KBM-7 (cell line): ENCODE measurements at regions not wholly inside any gene's neighbourhood (a gene's known extent, or its start where the extent isn't known, plus 50 kb on each side); places are given as distances from the start of the nearest gene placed in this dataset.
"Not testable (repeated sequence)": the region's sequence is repeated elsewhere in the genome, so short reads cannot be mapped to it uniquely, and the experiment has no call there.

Experiments
- DNase-seq: peaks from one replicate; pipeline ENCODE4 v3.0.0-alpha.2; 2015
- in situ Hi-C: fragments of 300-500 bp; cut with MboI; formaldehyde crosslinking; loops from 2 replicates; pipeline ENCODE4 v1.14.3; 2020; ENCODE audit warnings: low sequenced_read_pairs, low pct_unique_long_range_greater_than_20kb, mixed read lengths

GRCh38 chr6:14286144-14286543 is 168.6 kb downstream of the CD83 start:
- DNase-seq = no peak

GRCh38 chr6:14286634-14287428 is 169.3 kb downstream of the CD83 start:
- DNase-seq = no peak
- in situ Hi-C loops = no loop called here

More at GRCh38 chr6:14286144-14286543, 168.6 kb downstream of the CD83 start:
- in situ Hi-C loops = no loop called here

GRCh38 chr6:14287707-14288106 is 170.1 kb downstream of the CD83 start:
- no peak for DNase-seq
- in situ Hi-C loops = no loop called here

- in situ Hi-C loops = no loop called here
- no peak for DNase-seq
These were observed 171.3 kb downstream of the CD83 start for GRCh38 chr6:14288910-14289309.

GRCh38 chr6:14290041-14290771 is 172.6 kb downstream of the CD83 start:
- in situ Hi-C loops = no loop called here
- no peak for DNase-seq

GRCh38 chr6:14290772-14291330 is 173.3 kb downstream of the CD83 start:
- no peak for DNase-seq
- in situ Hi-C loops = no loop called here

- in situ Hi-C loops = no loop called here
- DNase-seq = no peak
These were observed 173.8 kb downstream of the CD83 start for GRCh38 chr6:14291331-14291730.

- in situ Hi-C loops = no loop called here
- DNase-seq = no peak
These were observed 174.5 kb downstream of the CD83 start for GRCh38 chr6:14292119-14292518.

GRCh38 chr6:14294270-14294951 is 176.8 kb downstream of the CD83 start:
- in situ Hi-C loops = no loop called here
- DNase-seq = no peak

- in situ Hi-C loops, DNase-seq: not testable (repeated sequence)
These were observed 179.1 kb downstream of the CD83 start for GRCh38 chr6:14296698-14297097.

GRCh38 chr6:14297118-14297517 is 179.5 kb downstream of the CD83 start:
- DNase-seq, in situ Hi-C loops: not testable (repeated sequence)

- DNase-seq, in situ Hi-C loops: not testable (repeated sequence)
These were observed 182.6 kb downstream of the CD83 start for GRCh38 chr6:14300189-14300588.

GRCh38 chr6:14300721-14301120 is 183.1 kb downstream of the CD83 start:
- in situ Hi-C loops, DNase-seq: not testable (repeated sequence)

GRCh38 chr6:14301477-14301876 is 183.9 kb downstream of the CD83 start:
- DNase-seq, in situ Hi-C loops: not testable (repeated sequence)

- DNase-seq = no peak
- in situ Hi-C loops = no loop called here
These were observed 187.6 kb downstream of the CD83 start for GRCh38 chr6:14305131-14305530.

- in situ Hi-C loops = no loop called here
- DNase-seq = no peak
These were observed 188.1 kb downstream of the CD83 start for GRCh38 chr6:14305624-14306023.

GRCh38 chr6:14306151-14306906 is 188.8 kb downstream of the CD83 start:
- no peak for DNase-seq
- in situ Hi-C loops = no loop called here

GRCh38 chr6:14309516-14309915 is 191.9 kb downstream of the CD83 start:
- in situ Hi-C loops = no loop called here
- no peak for DNase-seq

GRCh38 chr6:14309951-14310445 is 192.4 kb downstream of the CD83 start:
- no peak for DNase-seq
- in situ Hi-C loops = no loop called here
